ENCODE measurements at regions not wholly inside any gene's neighbourhood (a gene's known extent, or its start where the extent isn't known, plus 50 kb on each side); places are given as distances from the start of the nearest gene placed in this dataset.

DNA sequence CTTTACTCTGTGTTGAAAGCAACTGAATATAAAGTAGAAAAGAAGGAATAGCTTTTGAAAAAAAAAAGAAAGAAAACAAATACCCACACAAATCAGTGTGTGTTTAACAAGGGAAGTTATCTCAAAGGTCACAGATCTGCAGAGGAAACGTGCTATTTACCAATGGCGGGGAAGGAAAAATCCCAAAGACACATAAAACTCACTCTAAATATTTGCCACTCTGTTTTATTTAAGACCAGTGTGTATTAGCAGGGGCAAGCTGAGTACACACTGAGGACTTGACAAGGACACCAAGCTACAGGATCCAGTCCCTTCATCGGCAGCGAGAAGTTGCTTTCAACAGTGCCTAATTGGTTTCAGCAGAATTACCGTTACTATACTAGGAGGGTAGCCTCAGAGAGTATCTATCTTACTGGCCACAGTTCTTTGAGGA lies 252.5 kb downstream of the DEPDC1B start:
- DNase-seq (ENCODE audit: low read depth, low spot score): no peak
- intact Hi-C loops (cut with micrococcal nuclease; ENCODE audit: unreplicated experiment): no loop called here
- no peaks in the 10 kb centered on the region for H3K9me3 ChIP-seq (replicated peaks; ENCODE audit: control insufficient read depth, insufficient read depth, low read length)
- H3K4me3 ChIP-seq: no peak overlapping the region
- in situ Hi-C loops (cut with MboI): no loop called here
- no peaks in the 10 kb centered on the region for H3K36me3 ChIP-seq (ENCODE audit: control insufficient read depth in 2 of 2, insufficient read depth in 2 of 2, low read length in 1 of 2)
- CTCF ChIA-PET: no interaction called here
- FAIRE-seq: no peak
- H3K9ac ChIP-seq (ENCODE audit: control insufficient read depth, insufficient read depth, low read length): no peak overlapping the region
- no peaks in the 10 kb centered on the region for H3K79me2 ChIP-seq (ENCODE audit: control insufficient read depth, insufficient read depth, low read length)
- no peaks in the 10 kb centered on the region for H3K4me1 ChIP-seq (ENCODE audit: control insufficient read depth, insufficient read depth, low read length)
- 98% methylated on average over 5 of the region's 5 CpGs for WGBS (ENCODE audit: insufficient coverage, insufficient replicate concordance, low lambda C conversion rate, missing lambda C conversion rate)
- no peaks in the 10 kb centered on the region for H3K27me3 ChIP-seq (replicated peaks in 1 of 2; ENCODE audit: control insufficient read depth in 2 of 2, insufficient read depth in 2 of 2, low read length in 1 of 2)
- no TSS peak for BruUV-seq (replicated peaks)
- no peak overlapping the region for H2AFZ ChIP-seq (ENCODE audit: control insufficient read depth, low read depth, low read length)
- H3K27ac ChIP-seq (ENCODE audit: control insufficient read depth, insufficient read depth): no peak overlapping the region
- POLR2A ChIA-PET: no interaction called here
- TF ChIP-seq, protein P1, sequence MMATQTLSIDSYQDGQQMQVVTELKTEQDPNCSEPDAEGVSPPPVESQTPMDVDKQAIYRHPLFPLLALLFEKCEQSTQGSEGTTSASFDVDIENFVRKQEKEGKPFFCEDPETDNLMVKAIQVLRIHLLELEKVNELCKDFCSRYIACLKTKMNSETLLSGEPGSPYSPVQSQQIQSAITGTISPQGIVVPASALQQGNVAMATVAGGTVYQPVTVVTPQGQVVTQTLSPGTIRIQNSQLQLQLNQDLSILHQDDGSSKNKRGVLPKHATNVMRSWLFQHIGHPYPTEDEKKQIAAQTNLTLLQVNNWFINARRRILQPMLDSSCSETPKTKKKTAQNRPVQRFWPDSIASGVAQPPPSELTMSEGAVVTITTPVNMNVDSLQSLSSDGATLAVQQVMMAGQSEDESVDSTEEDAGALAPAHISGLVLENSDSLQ (IDR thresholded peaks at IDR 0.05): no peak
- TF ChIP-seq NFYA (IDR thresholded peaks at IDR 0.05; ENCODE audit: borderline replicate concordance, low read depth, low read length) (no peak), RUNX3 (IDR thresholded peaks at IDR 0.05; ENCODE audit: low read length) (no peak), CBX5 (IDR thresholded peaks at IDR 0.05; ENCODE audit: low read depth) (no peak)
- TF ChIP-seq, protein P2, sequence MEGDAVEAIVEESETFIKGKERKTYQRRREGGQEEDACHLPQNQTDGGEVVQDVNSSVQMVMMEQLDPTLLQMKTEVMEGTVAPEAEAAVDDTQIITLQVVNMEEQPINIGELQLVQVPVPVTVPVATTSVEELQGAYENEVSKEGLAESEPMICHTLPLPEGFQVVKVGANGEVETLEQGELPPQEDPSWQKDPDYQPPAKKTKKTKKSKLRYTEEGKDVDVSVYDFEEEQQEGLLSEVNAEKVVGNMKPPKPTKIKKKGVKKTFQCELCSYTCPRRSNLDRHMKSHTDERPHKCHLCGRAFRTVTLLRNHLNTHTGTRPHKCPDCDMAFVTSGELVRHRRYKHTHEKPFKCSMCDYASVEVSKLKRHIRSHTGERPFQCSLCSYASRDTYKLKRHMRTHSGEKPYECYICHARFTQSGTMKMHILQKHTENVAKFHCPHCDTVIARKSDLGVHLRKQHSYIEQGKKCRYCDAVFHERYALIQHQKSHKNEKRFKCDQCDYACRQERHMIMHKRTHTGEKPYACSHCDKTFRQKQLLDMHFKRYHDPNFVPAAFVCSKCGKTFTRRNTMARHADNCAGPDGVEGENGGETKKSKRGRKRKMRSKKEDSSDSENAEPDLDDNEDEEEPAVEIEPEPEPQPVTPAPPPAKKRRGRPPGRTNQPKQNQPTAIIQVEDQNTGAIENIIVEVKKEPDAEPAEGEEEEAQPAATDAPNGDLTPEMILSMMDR (IDR thresholded peaks at IDR 0.05 in 2 of 3, conservative IDR thresholded peaks at IDR 0.05 in 1 of 3; ENCODE audit: control insufficient read depth in 2 of 3, extremely low read depth in 1 of 3, insufficient read depth in 1 of 3, low read depth in 3 of 3, low read length in 3 of 3): no peak
- TF ChIP-seq, protein P3, sequence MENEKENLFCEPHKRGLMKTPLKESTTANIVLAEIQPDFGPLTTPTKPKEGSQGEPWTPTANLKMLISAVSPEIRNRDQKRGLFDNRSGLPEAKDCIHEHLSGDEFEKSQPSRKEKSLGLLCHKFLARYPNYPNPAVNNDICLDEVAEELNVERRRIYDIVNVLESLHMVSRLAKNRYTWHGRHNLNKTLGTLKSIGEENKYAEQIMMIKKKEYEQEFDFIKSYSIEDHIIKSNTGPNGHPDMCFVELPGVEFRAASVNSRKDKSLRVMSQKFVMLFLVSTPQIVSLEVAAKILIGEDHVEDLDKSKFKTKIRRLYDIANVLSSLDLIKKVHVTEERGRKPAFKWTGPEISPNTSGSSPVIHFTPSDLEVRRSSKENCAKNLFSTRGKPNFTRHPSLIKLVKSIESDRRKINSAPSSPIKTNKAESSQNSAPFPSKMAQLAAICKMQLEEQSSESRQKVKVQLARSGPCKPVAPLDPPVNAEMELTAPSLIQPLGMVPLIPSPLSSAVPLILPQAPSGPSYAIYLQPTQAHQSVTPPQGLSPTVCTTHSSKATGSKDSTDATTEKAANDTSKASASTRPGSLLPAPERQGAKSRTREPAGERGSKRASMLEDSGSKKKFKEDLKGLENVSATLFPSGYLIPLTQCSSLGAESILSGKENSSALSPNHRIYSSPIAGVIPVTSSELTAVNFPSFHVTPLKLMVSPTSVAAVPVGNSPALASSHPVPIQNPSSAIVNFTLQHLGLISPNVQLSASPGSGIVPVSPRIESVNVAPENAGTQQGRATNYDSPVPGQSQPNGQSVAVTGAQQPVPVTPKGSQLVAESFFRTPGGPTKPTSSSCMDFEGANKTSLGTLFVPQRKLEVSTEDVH (IDR thresholded peaks at IDR 0.05; ENCODE audit: low read depth, partially characterized antibody): no peak
- TF ChIP-seq, protein P4, sequence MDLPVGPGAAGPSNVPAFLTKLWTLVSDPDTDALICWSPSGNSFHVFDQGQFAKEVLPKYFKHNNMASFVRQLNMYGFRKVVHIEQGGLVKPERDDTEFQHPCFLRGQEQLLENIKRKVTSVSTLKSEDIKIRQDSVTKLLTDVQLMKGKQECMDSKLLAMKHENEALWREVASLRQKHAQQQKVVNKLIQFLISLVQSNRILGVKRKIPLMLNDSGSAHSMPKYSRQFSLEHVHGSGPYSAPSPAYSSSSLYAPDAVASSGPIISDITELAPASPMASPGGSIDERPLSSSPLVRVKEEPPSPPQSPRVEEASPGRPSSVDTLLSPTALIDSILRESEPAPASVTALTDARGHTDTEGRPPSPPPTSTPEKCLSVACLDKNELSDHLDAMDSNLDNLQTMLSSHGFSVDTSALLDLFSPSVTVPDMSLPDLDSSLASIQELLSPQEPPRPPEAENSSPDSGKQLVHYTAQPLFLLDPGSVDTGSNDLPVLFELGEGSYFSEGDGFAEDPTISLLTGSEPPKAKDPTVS (IDR thresholded peaks at IDR 0.05; ENCODE audit: low read depth, low read length): no peak
- TF ChIP-seq, protein P5, sequence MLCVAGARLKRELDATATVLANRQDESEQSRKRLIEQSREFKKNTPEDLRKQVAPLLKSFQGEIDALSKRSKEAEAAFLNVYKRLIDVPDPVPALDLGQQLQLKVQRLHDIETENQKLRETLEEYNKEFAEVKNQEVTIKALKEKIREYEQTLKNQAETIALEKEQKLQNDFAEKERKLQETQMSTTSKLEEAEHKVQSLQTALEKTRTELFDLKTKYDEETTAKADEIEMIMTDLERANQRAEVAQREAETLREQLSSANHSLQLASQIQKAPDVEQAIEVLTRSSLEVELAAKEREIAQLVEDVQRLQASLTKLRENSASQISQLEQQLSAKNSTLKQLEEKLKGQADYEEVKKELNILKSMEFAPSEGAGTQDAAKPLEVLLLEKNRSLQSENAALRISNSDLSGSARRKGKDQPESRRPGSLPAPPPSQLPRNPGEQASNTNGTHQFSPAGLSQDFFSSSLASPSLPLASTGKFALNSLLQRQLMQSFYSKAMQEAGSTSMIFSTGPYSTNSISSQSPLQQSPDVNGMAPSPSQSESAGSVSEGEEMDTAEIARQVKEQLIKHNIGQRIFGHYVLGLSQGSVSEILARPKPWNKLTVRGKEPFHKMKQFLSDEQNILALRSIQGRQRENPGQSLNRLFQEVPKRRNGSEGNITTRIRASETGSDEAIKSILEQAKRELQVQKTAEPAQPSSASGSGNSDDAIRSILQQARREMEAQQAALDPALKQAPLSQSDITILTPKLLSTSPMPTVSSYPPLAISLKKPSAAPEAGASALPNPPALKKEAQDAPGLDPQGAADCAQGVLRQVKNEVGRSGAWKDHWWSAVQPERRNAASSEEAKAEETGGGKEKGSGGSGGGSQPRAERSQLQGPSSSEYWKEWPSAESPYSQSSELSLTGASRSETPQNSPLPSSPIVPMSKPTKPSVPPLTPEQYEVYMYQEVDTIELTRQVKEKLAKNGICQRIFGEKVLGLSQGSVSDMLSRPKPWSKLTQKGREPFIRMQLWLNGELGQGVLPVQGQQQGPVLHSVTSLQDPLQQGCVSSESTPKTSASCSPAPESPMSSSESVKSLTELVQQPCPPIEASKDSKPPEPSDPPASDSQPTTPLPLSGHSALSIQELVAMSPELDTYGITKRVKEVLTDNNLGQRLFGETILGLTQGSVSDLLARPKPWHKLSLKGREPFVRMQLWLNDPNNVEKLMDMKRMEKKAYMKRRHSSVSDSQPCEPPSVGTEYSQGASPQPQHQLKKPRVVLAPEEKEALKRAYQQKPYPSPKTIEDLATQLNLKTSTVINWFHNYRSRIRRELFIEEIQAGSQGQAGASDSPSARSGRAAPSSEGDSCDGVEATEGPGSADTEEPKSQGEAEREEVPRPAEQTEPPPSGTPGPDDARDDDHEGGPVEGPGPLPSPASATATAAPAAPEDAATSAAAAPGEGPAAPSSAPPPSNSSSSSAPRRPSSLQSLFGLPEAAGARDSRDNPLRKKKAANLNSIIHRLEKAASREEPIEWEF (IDR thresholded peaks at IDR 0.05; ENCODE audit: insufficient replicate concordance, low read depth, low read length): no peak
- RAD21 ChIA-PET (ENCODE audit: unreplicated experiment): no interaction called here
- SMC1A ChIA-PET (ENCODE audit: uncharacterized antibody, unreplicated experiment): no interaction called here
- ATAC-seq: no peak
- H4K20me1 ChIP-seq (ENCODE audit: control insufficient read depth, insufficient read depth): no peaks in the 10 kb centered on the region
- H3K4me2 ChIP-seq (ENCODE audit: control insufficient read depth, insufficient read depth): no peak overlapping the region
